K562 (cell line): ENCODE measurements at regions not wholly inside any gene's neighbourhood (a gene's known extent, or its start where the extent isn't known, plus 50 kb on each side); places are given as distances from the start of the nearest gene placed in this dataset.

Experiments
- BCL6 ChIP-seq: fragments of 250-450 bp; sonication (Bioruptor Pico); IDR thresholded peaks from 2 replicates; pipeline ENCODE4 v1.4.0; 2020
- EP300 ChIP-seq: IDR thresholded peaks from 2 replicates; pipeline ENCODE4 v1.6.1; 2012; ENCODE audit warnings: low read length, improper control_type of control experiment
- KAT8 ChIP-seq: fragments of 450-650 bp; IDR thresholded peaks from 2 replicates; pipeline ENCODE4 v1.6.1; 2016; ENCODE audit warnings: low read depth, mild to moderate bottlenecking
- PHTF2 ChIP-seq: fragments of 250-450 bp; sonication (Bioruptor Pico); IDR thresholded peaks from 2 replicates; pipeline ENCODE4 v1.5.0; 2021; ENCODE audit warnings: mild to moderate bottlenecking
- POLR2A ChIP-seq: fragments of 450-650 bp; conservative IDR thresholded peaks from 2 replicates; pipeline ENCODE4 v1.6.1; 2016
- POLR2G ChIP-seq: fragments of 200-400 bp; formaldehyde crosslinking; IDR thresholded peaks from 2 replicates; pipeline ENCODE4 v1.6.1; 2017; ENCODE audit warnings: low read depth, mild to moderate bottlenecking, antibody characterized with exemption, low read length, moderate library complexity
- RAD21 ChIP-seq, 2 experiments: fragments of 250-450 bp in 1 of 2; fragments of 450-650 bp in 1 of 2; sonication (Bioruptor Pico) in 1 of 2; formaldehyde crosslinking in 1 of 2; IDR thresholded peaks in 1 of 2; conservative IDR thresholded peaks in 1 of 2; 2 replicates each; pipeline versions ENCODE4 v1.4.0 to v1.8.0; 2020 to 2022; ENCODE audit warnings: mild to moderate bottlenecking in 2 of 2, moderate library complexity in 1 of 2
- ZNF707 ChIP-seq: fragments of 250-450 bp; sonication (Bioruptor Pico); conservative IDR thresholded peaks from 2 replicates; pipeline ENCODE4 v1.8.0; 2022; ENCODE audit warnings: inconsistent platforms, mild to moderate bottlenecking, moderate library complexity
- TF ChIP-seq, protein P1 (sequence below), 3 experiments: IDR thresholded peaks in 2 of 3; conservative IDR thresholded peaks in 1 of 3; 2 replicates each; pipeline ENCODE4 v1.5.1; 2011 to 2012; ENCODE audit warnings: low read length in 3 of 3, mild to moderate bottlenecking in 3 of 3, control low read depth in 2 of 3, improper control_type of control experiment in 1 of 3, inconsistent platforms in 1 of 3, low read depth in 1 of 3, mixed read lengths in 1 of 3, moderate library complexity in 1 of 3; ENCODE audit not compliant: insufficient read depth in 2 of 3

DNA sequence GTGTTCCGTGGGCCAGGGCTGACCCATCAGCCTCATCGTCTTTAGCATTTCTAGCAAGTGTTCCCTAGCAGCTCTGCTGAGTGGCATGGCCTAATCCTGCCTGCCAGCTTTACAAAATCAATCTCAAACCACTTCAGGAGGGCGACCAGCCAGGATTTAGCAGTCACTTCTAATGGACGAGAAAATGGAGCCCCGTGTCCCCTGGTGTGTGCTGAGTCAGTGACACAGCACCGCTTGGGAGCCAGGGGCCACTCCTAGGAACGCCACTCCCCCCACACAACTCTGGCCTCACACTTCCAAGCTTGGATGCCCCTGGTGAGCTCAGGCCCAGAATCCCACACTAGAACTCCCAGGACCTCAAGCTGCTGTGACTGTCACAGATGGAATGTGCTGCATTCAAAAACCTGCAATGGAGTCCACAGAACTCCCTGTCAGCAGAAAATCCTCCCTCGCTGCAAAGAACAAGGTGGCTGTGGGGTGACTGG is 311.2 kb upstream of the GATB start:
- TF ChIP-seq EP300 = no peak
- TF ChIP-seq POLR2A = no peak
- TF ChIP-seq POLR2G = no peak
- TF ChIP-seq BCL6 (CRISPR knock-in tag) = no peak
- TF ChIP-seq PHTF2 (CRISPR knock-in tag) = no peak
- TF ChIP-seq RAD21 (CRISPR knock-in tag; conservative IDR thresholded peaks at IDR 0.05 in 1 of 2, IDR thresholded peaks at IDR 0.05 in 1 of 2) = no peak
- TF ChIP-seq, protein P1, sequence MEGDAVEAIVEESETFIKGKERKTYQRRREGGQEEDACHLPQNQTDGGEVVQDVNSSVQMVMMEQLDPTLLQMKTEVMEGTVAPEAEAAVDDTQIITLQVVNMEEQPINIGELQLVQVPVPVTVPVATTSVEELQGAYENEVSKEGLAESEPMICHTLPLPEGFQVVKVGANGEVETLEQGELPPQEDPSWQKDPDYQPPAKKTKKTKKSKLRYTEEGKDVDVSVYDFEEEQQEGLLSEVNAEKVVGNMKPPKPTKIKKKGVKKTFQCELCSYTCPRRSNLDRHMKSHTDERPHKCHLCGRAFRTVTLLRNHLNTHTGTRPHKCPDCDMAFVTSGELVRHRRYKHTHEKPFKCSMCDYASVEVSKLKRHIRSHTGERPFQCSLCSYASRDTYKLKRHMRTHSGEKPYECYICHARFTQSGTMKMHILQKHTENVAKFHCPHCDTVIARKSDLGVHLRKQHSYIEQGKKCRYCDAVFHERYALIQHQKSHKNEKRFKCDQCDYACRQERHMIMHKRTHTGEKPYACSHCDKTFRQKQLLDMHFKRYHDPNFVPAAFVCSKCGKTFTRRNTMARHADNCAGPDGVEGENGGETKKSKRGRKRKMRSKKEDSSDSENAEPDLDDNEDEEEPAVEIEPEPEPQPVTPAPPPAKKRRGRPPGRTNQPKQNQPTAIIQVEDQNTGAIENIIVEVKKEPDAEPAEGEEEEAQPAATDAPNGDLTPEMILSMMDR (IDR thresholded peaks at IDR 0.05 in 2 of 3, conservative IDR thresholded peaks at IDR 0.05 in 1 of 3; ENCODE audit: insufficient read depth in 2 of 3, low read depth in 1 of 3, low read length in 3 of 3) = no peak
- no peak for TF ChIP-seq KAT8
- no peak for TF ChIP-seq ZNF707 (CRISPR knock-in tag)
